Endodermal cell (in vitro differentiated cells): ENCODE measurements at regions not wholly inside any gene's neighbourhood (a gene's known extent, or its start where the extent isn't known, plus 50 kb on each side); places are given as distances from the start of the nearest gene placed in this dataset.

ENCODE experiments used
- DNase-seq: peaks from one replicate; pipeline ENCODE4 v3.0.0-alpha.2; 2017
- H3K27ac ChIP-seq: 2 replicates; pipeline ENCODE4 v1.5.1; 2013; ENCODE audit warnings: mild to moderate bottlenecking, low read depth, low read length, moderate library complexity
- H3K27me3 ChIP-seq: 2 replicates; pipeline ENCODE4 v1.6.1; 2013; ENCODE audit warnings: mild to moderate bottlenecking, low read length, moderate library complexity; ENCODE audit not compliant: insufficient read depth, control insufficient read depth, poor library complexity, severe bottlenecking
- H3K36me3 ChIP-seq: 2 replicates; pipeline ENCODE4 v1.7.0; 2013; ENCODE audit warnings: mild to moderate bottlenecking, low read length, moderate library complexity; ENCODE audit not compliant: control insufficient read depth, insufficient read depth
- H3K4me1 ChIP-seq: one replicate; pipeline ENCODE4 v1.7.0; 2013; ENCODE audit warnings: low read length; ENCODE audit not compliant: control insufficient read depth, insufficient read depth
- H3K4me3 ChIP-seq: 2 replicates; pipeline ENCODE4 v1.5.1; 2013; ENCODE audit warnings: mild to moderate bottlenecking, low read length, moderate library complexity
- H3K9ac ChIP-seq: 2 replicates; pipeline ENCODE4 v1.6.1; 2013; ENCODE audit warnings: mild to moderate bottlenecking, low read length, moderate library complexity; ENCODE audit not compliant: poor library complexity, severe bottlenecking; ENCODE audit errors: extremely low read depth
- H3K9me3 ChIP-seq: 2 replicates; pipeline ENCODE4 v1.6.1; 2013; ENCODE audit warnings: mild to moderate bottlenecking, low read length, moderate library complexity; ENCODE audit not compliant: control insufficient read depth
- H3K27ac Mint-ChIP-seq: 2 replicates; pipeline ENCODE4 v1.8.0; 2020; ENCODE audit warnings: mixed read lengths
- H3K27me3 Mint-ChIP-seq: 2 replicates; pipeline ENCODE4 v1.8.0; 2021; ENCODE audit warnings: mild to moderate bottlenecking, mixed read lengths; ENCODE audit not compliant: insufficient read depth
- H3K36me3 Mint-ChIP-seq: 2 replicates; pipeline ENCODE4 v1.8.0; 2020; ENCODE audit warnings: low read depth, mixed read lengths
- H3K4me1 Mint-ChIP-seq: 2 replicates; pipeline ENCODE4 v1.8.0; 2020; ENCODE audit warnings: mixed read lengths
- H3K4me3 Mint-ChIP-seq: 2 replicates; pipeline ENCODE4 v1.8.0; 2020; ENCODE audit warnings: mild to moderate bottlenecking, moderate library complexity, mixed read lengths
- H3K9me3 Mint-ChIP-seq: 2 replicates; pipeline ENCODE4 v1.8.0; 2020; ENCODE audit warnings: mild to moderate bottlenecking, mixed read lengths
- CTCF ChIP-seq: fragments of 200-600 bp; sonication (generic); conservative IDR thresholded peaks from 2 replicates; pipeline ENCODE4 v1.5.0; 2021; ENCODE audit warnings: antibody characterized with exemption, mild to moderate bottlenecking
- WGBS, 2 experiments: methylation state at CpG; one replicate each; pipeline versions ENCODE4 v1.1.5 to v1.1.7; 2013; ENCODE audit warnings: missing lambda C conversion rate in 2 of 2, mixed read lengths in 1 of 2; ENCODE audit not compliant: insufficient coverage in 1 of 2, insufficient read length in 1 of 2; 5-methylcytosine and 5-hydroxymethylcytosine counted together

DNA sequence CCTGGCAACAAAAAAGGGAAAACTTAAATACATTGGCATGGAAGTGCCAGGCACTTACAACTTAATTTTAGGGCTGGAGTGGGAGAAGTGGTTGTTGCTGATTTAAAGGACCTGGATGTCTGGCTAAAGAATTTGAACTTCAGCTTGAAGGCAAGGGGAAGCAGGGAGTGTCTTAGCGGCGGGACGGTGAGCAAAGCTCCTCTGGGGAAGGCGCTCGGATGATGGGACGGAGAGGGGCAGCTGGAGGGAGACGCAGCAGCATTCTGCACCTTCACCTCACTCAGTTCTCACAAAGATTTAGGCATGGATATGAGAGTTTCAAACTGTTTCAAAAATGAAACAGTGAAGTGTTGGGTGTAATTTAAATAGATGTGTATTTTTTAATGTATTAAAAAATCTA, 967.1 kb downstream of the BRD1 start:
- Histone ChIP-seq H3K9ac (no peak overlapping the region), H3K9me3 (no peaks in the 10 kb centered on the region), H3K4me1 (no peaks in the 10 kb centered on the region), H3K27me3 (no peaks in the 10 kb centered on the region), H3K27ac (no peak overlapping the region), H3K36me3 (no peaks in the 10 kb centered on the region), H3K4me3 (no peak overlapping the region)
- 70 to 95% methylated on average over 2 to 6 of the region's 7 CpGs for WGBS, 2 experiments
- Mint-ChIP-seq H3K27me3 (peaks cover 10% of the 10 kb centered on the region), H3K9me3 (no peaks in the 10 kb centered on the region), H3K36me3 (no peaks in the 10 kb centered on the region), H3K27ac (no peak overlapping the region), H3K4me1 (no peaks in the 10 kb centered on the region), H3K4me3 (no peak overlapping the region)
- no peak for DNase-seq
- TF ChIP-seq CTCF = no peak

GRCh38 chr22:48858856-48859255, 968.8 kb downstream of the BRD1 start:
- no peaks in the 10 kb centered on the region for H3K4me1 Mint-ChIP-seq
- 89 to 95% methylated on average over 2 of the region's 2 CpGs for WGBS, 2 experiments
- H3K36me3 ChIP-seq = no peaks in the 10 kb centered on the region
- no peak overlapping the region for H3K27ac ChIP-seq
- no peaks in the 10 kb centered on the region for H3K9me3 ChIP-seq
- no peak for TF ChIP-seq CTCF
- H3K9ac ChIP-seq = no peak overlapping the region
- H3K4me3 Mint-ChIP-seq = no peak overlapping the region
- peaks cover 10% of the 10 kb centered on the region for H3K27me3 Mint-ChIP-seq
- H3K36me3 Mint-ChIP-seq = no peaks in the 10 kb centered on the region
- no peak overlapping the region for H3K27ac Mint-ChIP-seq
- no peaks in the 10 kb centered on the region for H3K9me3 Mint-ChIP-seq
- DNase-seq = no peak
- H3K27me3 ChIP-seq = no peaks in the 10 kb centered on the region
- no peak overlapping the region for H3K4me3 ChIP-seq
- H3K4me1 ChIP-seq = no peaks in the 10 kb centered on the region

GRCh38 chr22:48858121-48858520, 969.6 kb downstream of the BRD1 start:
- Mint-ChIP-seq H3K4me1 (no peaks in the 10 kb centered on the region), H3K4me3 (no peak overlapping the region), H3K27ac (no peak overlapping the region), H3K36me3 (no peaks in the 10 kb centered on the region), H3K27me3 (peaks cover 10% of the 10 kb centered on the region), H3K9me3 (no peaks in the 10 kb centered on the region)
- Histone ChIP-seq H3K27me3 (no peaks in the 10 kb centered on the region), H3K4me1 (no peaks in the 10 kb centered on the region), H3K36me3 (no peaks in the 10 kb centered on the region), H3K27ac (no peak overlapping the region), H3K9ac (no peak overlapping the region), H3K9me3 (no peaks in the 10 kb centered on the region), H3K4me3 (no peak overlapping the region)
- TF ChIP-seq CTCF = no peak
- no peak for DNase-seq
- WGBS, 2 experiments = 89 to 93% methylated on average over 3 to 9 of the region's 9 CpGs
